ENCODE measurements at regions not wholly inside any gene's neighbourhood (a gene's known extent, or its start where the extent isn't known, plus 50 kb on each side); places are given as distances from the start of the nearest gene placed in this dataset.
"Not testable (repeated sequence)": the region's sequence is repeated elsewhere in the genome, so short reads cannot be mapped to it uniquely, and the experiment has no call there.

GRCh38 chr22:15772337-15772736 is 82.5 kb downstream of the POTEH start:
- H3K4me1 ChIP-seq (ENCODE audit: control insufficient read depth in 1 of 2, insufficient read depth in 2 of 2, low read length in 2 of 2); H3K27me3 Mint-ChIP-seq (ENCODE audit: low read depth in 3 of 3); H3K4me3 Mint-ChIP-seq; H3K27me3 ChIP-seq (ENCODE audit: control insufficient read depth in 2 of 2, insufficient read depth in 2 of 2, low read length in 2 of 2); H3K9me3 Mint-ChIP-seq; H3K79me2 ChIP-seq (ENCODE audit: insufficient read depth, low read length); H3K36me3 Mint-ChIP-seq; H3K27ac ChIP-seq (ENCODE audit: low read depth in 1 of 2, low read length in 2 of 2); H3K4me1 Mint-ChIP-seq; H3K27ac Mint-ChIP-seq; H3K36me3 ChIP-seq (replicated peaks in 1 of 2; ENCODE audit: control insufficient read depth in 1 of 2, insufficient read depth in 2 of 2, low read length in 2 of 2); H3K9ac ChIP-seq (ENCODE audit: insufficient read depth, low read length, poor library complexity, severe bottlenecking); H4K20me1 ChIP-seq (ENCODE audit: insufficient read depth, low read length); H2AFZ ChIP-seq (ENCODE audit: insufficient read depth, low read depth, low read length, poor library complexity, severe bottlenecking); H3K4me3 ChIP-seq (replicated peaks in 1 of 3; ENCODE audit: low read depth in 2 of 3, low read length in 3 of 3); H3K4me2 ChIP-seq (replicated peaks; ENCODE audit: extremely low read depth, low read length, poor library complexity, severe bottlenecking); intact Hi-C loops (cut with micrococcal nuclease); DNase-seq: not testable (repeated sequence)
- WGBS (ENCODE audit: insufficient coverage): 100% methylated on average over 1 of the region's 3 CpGs
- peaks cover 0 to 11% of the 10 kb centered on the region in 2 donors for H3K9me3 ChIP-seq (replicated peaks in 1 of 2; ENCODE audit: control insufficient read depth in 1 of 2, insufficient read depth in 1 of 2, low read length in 2 of 2)

DNA sequence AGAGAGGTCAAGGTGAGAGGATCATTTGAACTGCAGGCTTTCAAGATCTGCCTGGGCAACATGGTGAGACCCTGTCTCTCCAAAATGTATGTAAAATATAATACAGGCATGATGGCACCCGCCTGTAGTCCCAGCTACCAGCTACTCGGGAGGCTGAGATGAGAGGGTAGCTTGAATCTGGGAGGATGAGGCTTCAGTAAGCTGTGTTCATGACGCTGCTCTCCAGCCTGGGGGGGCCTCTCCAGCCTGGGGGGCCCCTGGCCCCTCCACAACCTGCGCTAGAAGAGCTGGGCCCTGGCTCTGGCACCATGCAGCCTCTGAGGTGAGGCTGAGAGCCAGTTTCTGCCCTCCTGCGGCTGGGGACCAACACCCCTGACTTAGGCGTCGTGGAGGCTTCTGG is 85.3 kb downstream of the POTEH start:
- H3K4me1 Mint-ChIP-seq; H3K4me1 ChIP-seq (ENCODE audit: control insufficient read depth in 1 of 2, insufficient read depth in 2 of 2, low read length in 2 of 2); H3K4me3 Mint-ChIP-seq; H3K27ac ChIP-seq (ENCODE audit: low read depth in 1 of 2, low read length in 2 of 2); H3K27ac Mint-ChIP-seq; H3K4me2 ChIP-seq (replicated peaks; ENCODE audit: extremely low read depth, low read length, poor library complexity, severe bottlenecking); H3K9me3 Mint-ChIP-seq; H3K4me3 ChIP-seq (replicated peaks in 1 of 3; ENCODE audit: low read depth in 2 of 3, low read length in 3 of 3); H3K9ac ChIP-seq (ENCODE audit: insufficient read depth, low read length, poor library complexity, severe bottlenecking); H3K36me3 ChIP-seq (replicated peaks in 1 of 2; ENCODE audit: control insufficient read depth in 1 of 2, insufficient read depth in 2 of 2, low read length in 2 of 2); H4K20me1 ChIP-seq (ENCODE audit: insufficient read depth, low read length); DNase-seq; H3K27me3 Mint-ChIP-seq (ENCODE audit: low read depth in 3 of 3); intact Hi-C loops (cut with micrococcal nuclease); H2AFZ ChIP-seq (ENCODE audit: insufficient read depth, low read depth, low read length, poor library complexity, severe bottlenecking); H3K36me3 Mint-ChIP-seq; H3K27me3 ChIP-seq (ENCODE audit: control insufficient read depth in 2 of 2, insufficient read depth in 2 of 2, low read length in 2 of 2); H3K79me2 ChIP-seq (ENCODE audit: insufficient read depth, low read length): not testable (repeated sequence)
- H3K9me3 ChIP-seq (replicated peaks in 1 of 2; ENCODE audit: control insufficient read depth in 1 of 2, insufficient read depth in 1 of 2, low read length in 2 of 2): peaks cover 0 to 11% of the 10 kb centered on the region in 2 donors
- WGBS (ENCODE audit: insufficient coverage): 100% methylated on average over 2 of the region's 7 CpGs

DNA sequence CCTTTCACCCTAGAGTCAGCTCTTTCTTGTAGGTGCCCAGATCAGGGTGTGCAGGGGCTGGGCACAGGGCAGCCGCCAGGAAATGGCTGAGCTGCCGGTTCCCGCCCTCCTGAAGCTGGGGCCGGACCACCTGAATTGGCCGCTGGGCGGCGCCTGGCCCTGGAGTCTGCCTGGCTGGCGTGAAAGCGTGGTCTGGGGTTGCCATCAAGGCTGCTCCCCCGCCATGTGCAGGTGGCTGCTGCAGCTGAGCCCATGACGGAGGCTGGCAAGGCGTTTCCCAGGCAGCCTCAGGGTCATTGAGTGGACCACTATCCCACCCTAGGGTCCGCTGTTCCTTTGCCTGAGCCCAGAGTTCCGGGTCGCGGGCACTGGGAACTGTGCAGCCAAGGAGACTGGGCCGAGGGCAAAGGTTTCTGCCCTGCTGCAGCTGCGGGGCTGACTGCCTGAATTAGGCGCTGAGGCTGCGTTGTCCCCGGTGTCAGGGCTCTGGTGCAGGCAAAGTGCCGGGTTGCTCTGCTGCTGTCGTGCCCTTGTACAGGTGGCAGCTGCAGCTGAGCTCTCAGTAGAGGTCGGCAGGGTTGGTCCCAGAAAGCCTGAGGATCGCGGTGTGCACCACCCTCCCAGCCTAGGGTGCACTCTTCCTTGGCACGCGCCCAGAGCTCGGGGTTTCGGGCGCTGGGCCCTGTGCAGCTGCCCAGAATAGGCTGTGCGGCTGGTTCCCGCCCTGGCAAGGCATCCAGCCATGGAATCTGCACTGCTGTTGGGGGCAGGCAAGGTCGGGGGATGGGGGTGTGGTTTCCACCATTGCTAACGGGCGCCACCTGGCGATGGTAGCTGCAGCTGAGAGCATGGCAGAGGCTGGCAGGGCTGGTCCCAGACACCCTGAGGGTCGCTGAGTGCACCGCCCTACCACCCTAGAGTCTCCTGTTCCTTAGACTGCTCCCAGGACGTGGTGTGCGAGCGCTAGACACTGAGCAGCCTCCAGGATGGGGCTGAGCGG is 86.1 kb downstream of the POTEH start:
- DNase-seq, H3K27ac Mint-ChIP-seq: not testable (repeated sequence)

GRCh38 chr22:15776727-15777126 is 86.9 kb downstream of the POTEH start:
- H3K4me1 ChIP-seq (ENCODE audit: control insufficient read depth in 1 of 2, insufficient read depth in 2 of 2, low read length in 2 of 2); H3K4me3 Mint-ChIP-seq; H3K27ac Mint-ChIP-seq; H3K27me3 Mint-ChIP-seq (ENCODE audit: low read depth in 3 of 3); H3K4me3 ChIP-seq (replicated peaks in 1 of 3; ENCODE audit: low read depth in 2 of 3, low read length in 3 of 3); DNase-seq; H3K27ac ChIP-seq (ENCODE audit: low read depth in 1 of 2, low read length in 2 of 2); H3K9me3 Mint-ChIP-seq; H3K79me2 ChIP-seq (ENCODE audit: insufficient read depth, low read length); H4K20me1 ChIP-seq (ENCODE audit: insufficient read depth, low read length); H3K9ac ChIP-seq (ENCODE audit: insufficient read depth, low read length, poor library complexity, severe bottlenecking); H2AFZ ChIP-seq (ENCODE audit: insufficient read depth, low read depth, low read length, poor library complexity, severe bottlenecking); intact Hi-C loops (cut with micrococcal nuclease); H3K27me3 ChIP-seq (ENCODE audit: control insufficient read depth in 2 of 2, insufficient read depth in 2 of 2, low read length in 2 of 2); H3K4me2 ChIP-seq (replicated peaks; ENCODE audit: extremely low read depth, low read length, poor library complexity, severe bottlenecking); H3K36me3 Mint-ChIP-seq; H3K36me3 ChIP-seq (replicated peaks in 1 of 2; ENCODE audit: control insufficient read depth in 1 of 2, insufficient read depth in 2 of 2, low read length in 2 of 2); H3K4me1 Mint-ChIP-seq: not testable (repeated sequence)
- WGBS (ENCODE audit: insufficient coverage): no CpG with 5 or more reads among the region's 16 CpGs
- H3K9me3 ChIP-seq (replicated peaks in 1 of 2; ENCODE audit: control insufficient read depth in 1 of 2, insufficient read depth in 1 of 2, low read length in 2 of 2): peaks cover 0 to 11% of the 10 kb centered on the region in 2 donors

More for the DNA sequence above, 86.1 kb downstream of the POTEH start:
- H3K4me3 Mint-ChIP-seq; H4K20me1 ChIP-seq (ENCODE audit: insufficient read depth, low read length); H3K4me1 ChIP-seq (ENCODE audit: control insufficient read depth in 1 of 2, insufficient read depth in 2 of 2, low read length in 2 of 2); H3K9ac ChIP-seq (ENCODE audit: insufficient read depth, low read length, poor library complexity, severe bottlenecking); H3K4me3 ChIP-seq (replicated peaks in 1 of 3; ENCODE audit: low read depth in 2 of 3, low read length in 3 of 3); H3K4me1 Mint-ChIP-seq; H2AFZ ChIP-seq (ENCODE audit: insufficient read depth, low read depth, low read length, poor library complexity, severe bottlenecking); H3K36me3 ChIP-seq (replicated peaks in 1 of 2; ENCODE audit: control insufficient read depth in 1 of 2, insufficient read depth in 2 of 2, low read length in 2 of 2); H3K4me2 ChIP-seq (replicated peaks; ENCODE audit: extremely low read depth, low read length, poor library complexity, severe bottlenecking); H3K27ac ChIP-seq (ENCODE audit: low read depth in 1 of 2, low read length in 2 of 2); H3K36me3 Mint-ChIP-seq; intact Hi-C loops (cut with micrococcal nuclease); H3K79me2 ChIP-seq (ENCODE audit: insufficient read depth, low read length); H3K27me3 Mint-ChIP-seq (ENCODE audit: low read depth in 3 of 3); H3K9me3 Mint-ChIP-seq; H3K27me3 ChIP-seq (ENCODE audit: control insufficient read depth in 2 of 2, insufficient read depth in 2 of 2, low read length in 2 of 2): not testable (repeated sequence)
- H3K9me3 ChIP-seq (replicated peaks in 1 of 2; ENCODE audit: control insufficient read depth in 1 of 2, insufficient read depth in 1 of 2, low read length in 2 of 2): peaks cover 0 to 11% of the 10 kb centered on the region in 2 donors
- WGBS (ENCODE audit: insufficient coverage): 69% methylated on average over 9 of the region's 43 CpGs
